Stimulated activated CD8-positive, alpha-beta memory T cell treated with anti-CD3 and anti-CD28 coated beads, Interleukin-12 subunit alpha, Interleukin-12 subunit beta, amount 100 ng/mL, for 24 hours (primary cell): ENCODE measurements at regions not wholly inside any gene's neighbourhood (a gene's known extent, or its start where the extent isn't known, plus 50 kb on each side); places are given as distances from the start of the nearest gene placed in this dataset.

Experiments used
- DNase-seq: peaks from one replicate; pipeline ENCODE4 v3.0.0-alpha.2; 2020; ENCODE audit errors: extremely low read depth

DNA sequence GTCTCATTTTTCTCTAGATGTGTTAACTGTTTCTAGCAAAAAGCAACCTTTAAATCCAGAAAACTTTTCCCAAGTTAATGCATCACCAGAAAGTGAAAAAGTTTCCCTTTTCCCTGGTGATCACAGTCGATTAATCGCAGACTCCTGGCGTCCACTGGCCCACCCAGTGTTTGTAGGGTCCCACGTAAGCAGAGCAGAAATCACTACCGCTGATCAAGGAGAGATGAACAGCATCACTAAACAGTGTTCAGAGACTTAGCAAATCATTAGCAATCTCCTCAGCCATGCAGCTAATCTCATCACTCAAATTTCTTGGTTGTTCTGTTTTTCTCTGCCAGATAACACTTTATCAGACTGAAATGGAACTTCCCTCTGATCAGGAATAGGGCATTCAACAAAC lies 184.2 kb downstream of the EFNB2 start:
- DNase-seq: no peak

DNA sequence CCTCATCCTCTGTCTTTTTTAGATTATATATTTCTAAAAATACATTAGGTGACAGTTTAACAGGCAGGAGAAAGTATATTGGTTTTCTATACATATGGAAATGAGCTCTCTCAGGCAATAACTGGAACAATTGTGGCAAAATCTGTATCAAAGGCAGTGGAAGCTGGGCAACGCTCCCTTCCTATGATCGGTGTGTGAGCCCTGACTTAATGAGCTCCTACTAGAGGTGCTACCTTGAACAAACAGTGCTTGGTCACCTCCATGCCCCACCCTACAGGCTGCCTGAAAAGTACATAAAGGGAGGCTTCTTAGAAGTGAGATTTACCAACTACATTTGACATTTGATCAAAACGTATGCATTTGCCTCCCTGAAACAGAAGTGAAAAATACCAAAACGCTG lies 185.3 kb downstream of the EFNB2 start:
- no peak for DNase-seq

DNA sequence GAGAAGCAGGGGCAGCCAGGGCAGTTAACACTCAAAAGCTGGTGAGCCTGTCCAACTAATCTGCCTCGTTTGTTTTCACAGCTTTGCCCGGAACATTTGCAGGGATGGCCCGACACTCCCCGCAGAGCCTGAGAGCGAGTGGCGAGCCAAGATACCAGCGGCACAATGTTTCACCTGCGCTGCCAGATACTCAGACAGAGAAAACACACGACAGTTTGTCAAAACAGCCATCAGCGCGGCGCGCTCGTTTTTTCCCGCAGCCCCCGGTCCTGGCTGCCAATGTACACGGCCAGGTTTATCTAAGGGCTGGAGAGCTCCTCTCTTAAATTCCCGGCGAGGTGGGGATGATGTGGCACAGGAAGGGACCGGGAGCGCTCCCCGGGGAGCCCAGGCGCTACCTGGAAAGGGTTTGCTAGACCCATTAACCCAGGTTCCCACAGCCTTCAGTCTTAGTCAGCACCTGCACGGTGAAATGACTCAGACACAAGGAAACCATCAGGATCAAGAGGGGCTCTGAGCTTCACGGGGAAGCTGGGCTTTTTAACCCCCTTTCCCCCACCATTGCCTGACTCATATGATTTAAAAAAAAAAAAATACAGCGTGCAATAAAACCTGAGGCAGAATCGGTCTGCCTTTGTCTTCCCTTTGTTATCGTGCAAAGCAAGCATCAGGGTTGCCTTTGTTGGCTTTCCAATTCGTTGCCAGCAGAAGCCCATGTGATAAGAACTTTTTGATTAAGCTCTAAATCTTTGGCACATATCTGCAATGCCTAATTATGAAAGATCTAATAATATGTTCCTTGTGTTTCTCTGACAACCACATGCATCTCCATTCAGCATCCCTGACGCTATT lies 186.2 kb downstream of the EFNB2 start:
- no peak for DNase-seq

GRCh38 chr13:106348075-106348840 lies 187.2 kb downstream of the EFNB2 start:
- DNase-seq: no peak

GRCh38 chr13:106344342-106344741 lies 191.1 kb downstream of the EFNB2 start:
- DNase-seq: no peak

GRCh38 chr13:106343836-106344235 lies 191.6 kb downstream of the EFNB2 start:
- no peak for DNase-seq

DNA sequence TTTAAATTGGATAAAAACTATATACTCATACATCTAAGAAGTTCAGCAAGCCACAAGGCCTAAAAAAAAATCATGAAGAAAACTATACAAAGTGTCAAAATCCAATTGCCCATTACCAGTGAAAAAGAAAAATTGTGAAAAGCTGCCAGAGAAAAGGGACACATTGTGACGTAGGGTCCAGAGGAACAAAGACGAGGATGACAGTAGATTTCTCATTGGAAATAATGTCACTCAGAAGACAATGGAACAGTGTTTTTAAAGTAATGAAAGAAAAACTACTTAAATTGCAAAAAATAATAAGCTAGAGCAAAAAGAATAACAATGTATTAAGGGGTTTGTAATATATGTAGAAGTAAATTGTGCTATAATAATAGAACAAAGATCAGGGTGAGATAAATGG lies 195.2 kb downstream of the EFNB2 start:
- DNase-seq: no peak

GRCh38 chr13:106337096-106337850 lies 198.2 kb downstream of the EFNB2 start:
- DNase-seq: no peak

- no peak for DNase-seq
Observed at GRCh38 chr13:106336668-106337067, 198.8 kb downstream of the EFNB2 start.

- DNase-seq: no peak
Observed at GRCh38 chr13:106332621-106333020, 202.8 kb downstream of the EFNB2 start.

- no peak for DNase-seq
Observed at GRCh38 chr13:106331116-106331515, 204.3 kb downstream of the EFNB2 start.

GRCh38 chr13:106329941-106330340 lies 205.5 kb downstream of the EFNB2 start:
- DNase-seq: no peak

- no peak for DNase-seq
Observed at GRCh38 chr13:106326751-106327150, 208.7 kb downstream of the EFNB2 start.

GRCh38 chr13:106324444-106324843 lies 211.0 kb downstream of the EFNB2 start:
- DNase-seq: no peak

- no peak for DNase-seq
Observed at GRCh38 chr13:106322628-106323027, 212.8 kb downstream of the EFNB2 start.

DNA sequence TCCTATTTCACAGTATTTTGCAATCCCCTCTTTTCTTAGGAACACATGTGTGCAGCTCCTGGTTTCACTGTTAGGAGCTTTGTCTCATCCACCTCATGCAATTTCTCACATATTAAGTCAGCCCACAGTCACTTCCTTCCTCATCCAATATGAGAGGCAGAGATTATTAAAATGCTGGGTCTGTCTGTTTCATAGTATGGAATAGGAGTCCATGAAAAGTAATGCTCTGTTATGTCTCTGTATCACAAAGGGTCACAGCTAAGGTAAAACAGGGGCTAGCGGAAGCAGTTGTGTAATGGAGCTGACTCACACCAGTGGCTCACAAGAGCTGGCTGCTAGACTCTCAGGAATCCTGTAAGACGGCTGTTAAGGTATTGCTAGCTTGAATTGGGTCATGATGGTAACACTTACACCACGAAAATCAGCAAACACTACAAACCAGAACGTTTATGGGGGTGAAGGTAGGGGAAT lies 216.5 kb downstream of the EFNB2 start:
- DNase-seq: no peak

GRCh38 chr13:106314417-106314816 lies 221.0 kb downstream of the EFNB2 start:
- no peak for DNase-seq

DNA sequence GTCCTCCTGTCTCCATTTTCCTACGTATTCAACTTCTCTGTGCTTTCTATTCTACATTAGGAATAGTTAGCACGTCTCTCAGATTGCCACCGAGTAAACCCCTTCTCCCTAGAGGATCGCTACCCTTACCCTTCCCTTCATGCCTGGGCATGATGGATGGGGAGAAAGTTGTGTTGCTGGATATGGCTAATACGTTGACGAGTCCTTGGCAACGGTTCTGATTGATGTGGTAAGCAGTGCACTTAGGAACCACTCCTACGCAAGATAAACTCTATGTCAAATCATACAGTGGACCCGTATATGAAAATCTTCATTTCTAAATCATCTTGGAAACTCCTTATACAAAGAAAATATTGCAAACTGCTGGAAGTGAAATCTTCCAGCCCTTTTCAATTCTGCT lies 224.5 kb downstream of the EFNB2 start:
- DNase-seq: no peak

GRCh38 chr13:106310291-106310865 lies 225.1 kb downstream of the EFNB2 start:
- no peak for DNase-seq

DNA sequence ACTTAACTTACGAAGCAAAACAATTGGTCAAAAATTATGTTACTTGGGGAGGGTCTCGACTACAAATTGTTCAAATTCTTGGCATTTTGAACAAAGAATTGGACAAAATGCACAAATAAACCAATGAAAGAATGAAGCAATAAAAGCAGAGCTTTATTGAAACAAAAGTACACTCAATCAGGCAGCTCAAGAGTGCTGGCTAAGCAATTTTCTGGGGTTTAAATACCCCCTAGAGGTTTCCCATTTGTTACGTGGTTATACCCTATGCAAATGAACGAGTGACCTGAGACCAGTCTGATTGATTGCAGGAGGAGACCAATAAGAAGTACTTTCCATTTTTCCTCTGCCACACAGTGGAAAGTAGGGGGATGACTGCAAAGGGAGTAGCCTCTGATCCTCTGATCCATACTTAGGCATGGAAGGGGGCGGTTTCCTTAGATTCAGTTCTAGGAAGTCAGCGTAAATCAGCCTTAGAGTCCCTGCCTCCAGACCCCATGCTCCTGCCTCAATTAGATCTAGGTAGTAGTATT lies 228.6 kb downstream of the EFNB2 start:
- no peak for DNase-seq

- DNase-seq: no peak
Observed at GRCh38 chr13:106302843-106303242, 232.6 kb downstream of the EFNB2 start.

GRCh38 chr13:106302011-106302410 lies 233.5 kb downstream of the EFNB2 start:
- no peak for DNase-seq
